ENCODE measurements at regions not wholly inside any gene's neighbourhood (a gene's known extent, or its start where the extent isn't known, plus 50 kb on each side); places are given as distances from the start of the nearest gene placed in this dataset.

GRCh38 chr2:215805493-215805892, 207.9 kb downstream of the MREG start (continued):
- TF ChIP-seq BCL11A (IDR thresholded peaks at IDR 0.05; ENCODE audit: low read depth in 2 of 2, low read length in 2 of 2) (no peak), RBBP5 (IDR thresholded peaks at IDR 0.05; ENCODE audit: borderline replicate concordance, low read depth, low read length) (no peak), KDM4A (IDR thresholded peaks at IDR 0.05; ENCODE audit: low read depth, low read length, severe bottlenecking) (no peak)

Data from H1 (cell line).